ENCODE measurements at regions not wholly inside any gene's neighbourhood (a gene's known extent, or its start where the extent isn't known, plus 50 kb on each side); places are given as distances from the start of the nearest gene placed in this dataset.
"Not testable (repeated sequence)": the region's sequence is repeated elsewhere in the genome, so short reads cannot be mapped to it uniquely, and the experiment has no call there.

- Histone ChIP-seq H3K27ac (ENCODE audit: low read depth, low read length) (no peak overlapping the region), H3K4me3 (ENCODE audit: low read length) (peak overlapping the region; percentile 57), H3K9me3 (ENCODE audit: insufficient read depth, low read depth, low read length) (no peaks in the 10 kb centered on the region), H3K9ac (ENCODE audit: low read depth, low read length) (peak overlapping the region; percentile 35; the same call in 1 of the 2 replicates), H3K36me3 (ENCODE audit: insufficient read depth, low read length) (no peaks in the 10 kb centered on the region), H3K4me1 (ENCODE audit: insufficient read depth, low read length) (0 out of 2 replicates have a peak, but pooled peaks cover 3% of the 10 kb centered on the region), H3K27me3 (ENCODE audit: insufficient read depth, low read length) (peaks cover 56% of the 10 kb centered on the region)
- WGBS = 9% methylated on average over 48 of the region's 53 CpGs
These were observed 105.1 kb downstream of the ADRA2C start for GRCh38 chr4:3871181-3871852.

- Histone ChIP-seq H3K4me1 (ENCODE audit: insufficient read depth, low read length) (0 out of 2 replicates have a peak, but pooled peaks cover 3% of the 10 kb centered on the region), H3K27me3 (ENCODE audit: insufficient read depth, low read length) (peaks cover 58% of the 10 kb centered on the region), H3K27ac (ENCODE audit: low read depth, low read length) (no peak overlapping the region), H3K9me3 (ENCODE audit: insufficient read depth, low read depth, low read length) (no peaks in the 10 kb centered on the region), H3K36me3 (ENCODE audit: insufficient read depth, low read length) (no peaks in the 10 kb centered on the region), H3K4me3 (ENCODE audit: low read length) (peak overlapping the region; percentile 54), H3K9ac (ENCODE audit: low read depth, low read length) (no peak overlapping the region)
- WGBS = 18% methylated on average over 56 of the region's 59 CpGs
These were observed 106.0 kb downstream of the ADRA2C start for GRCh38 chr4:3871881-3872833.

GRCh38 chr4:3872834-3873313 lies 106.7 kb downstream of the ADRA2C start:
- H3K36me3 ChIP-seq (ENCODE audit: insufficient read depth, low read length) = no peaks in the 10 kb centered on the region
- 76% methylated on average over 17 of the region's 17 CpGs for WGBS
- H3K4me3 ChIP-seq (ENCODE audit: low read length) = peak overlapping the region; percentile 24; the same call in 1 of the 2 replicates
- peaks cover 58% of the 10 kb centered on the region for H3K27me3 ChIP-seq (ENCODE audit: insufficient read depth, low read length)
- H3K9me3 ChIP-seq (ENCODE audit: insufficient read depth, low read depth, low read length) = peaks cover 4% of the 10 kb centered on the region; the same call in 1 of the 2 replicates
- 0 out of 2 replicates have a peak, but pooled peaks cover 3% of the 10 kb centered on the region for H3K4me1 ChIP-seq (ENCODE audit: insufficient read depth, low read length)
- no peak overlapping the region for H3K9ac ChIP-seq (ENCODE audit: low read depth, low read length)
- no peak overlapping the region for H3K27ac ChIP-seq (ENCODE audit: low read depth, low read length)

GRCh38 chr4:3873408-3874027 lies 107.3 kb downstream of the ADRA2C start:
- Histone ChIP-seq H3K4me3 (ENCODE audit: low read length) (peak overlapping the region; percentile 24; the same call in 1 of the 2 replicates), H3K27me3 (ENCODE audit: insufficient read depth, low read length) (peaks cover 60% of the 10 kb centered on the region), H3K36me3 (ENCODE audit: insufficient read depth, low read length) (no peaks in the 10 kb centered on the region), H3K27ac (ENCODE audit: low read depth, low read length) (no peak overlapping the region), H3K4me1 (ENCODE audit: insufficient read depth, low read length) (0 out of 2 replicates have a peak, but pooled peaks cover 3% of the 10 kb centered on the region), H3K9ac (ENCODE audit: low read depth, low read length) (no peak overlapping the region), H3K9me3 (ENCODE audit: insufficient read depth, low read depth, low read length) (peaks cover 5% of the 10 kb centered on the region; the same call in 1 of the 2 replicates)
- WGBS = 41% methylated on average over 14 of the region's 14 CpGs

- 88% methylated on average over 15 of the region's 16 CpGs for WGBS
- Histone ChIP-seq H3K9me3 (ENCODE audit: insufficient read depth, low read depth, low read length) (peaks cover 5% of the 10 kb centered on the region; the same call in 1 of the 2 replicates), H3K4me1 (ENCODE audit: insufficient read depth, low read length) (0 out of 2 replicates have a peak, but pooled peaks cover 3% of the 10 kb centered on the region), H3K27me3 (ENCODE audit: insufficient read depth, low read length) (peaks cover 65% of the 10 kb centered on the region), H3K4me3 (ENCODE audit: low read length) (no peak overlapping the region), H3K9ac (ENCODE audit: low read depth, low read length) (no peak overlapping the region), H3K36me3 (ENCODE audit: insufficient read depth, low read length) (no peaks in the 10 kb centered on the region), H3K27ac (ENCODE audit: low read depth, low read length) (no peak overlapping the region)
These were observed 107.8 kb downstream of the ADRA2C start for GRCh38 chr4:3874028-3874415.

- no peak overlapping the region for H3K4me3 ChIP-seq (ENCODE audit: low read length)
- peaks cover 5% of the 10 kb centered on the region; the same call in 1 of the 2 replicates for H3K9me3 ChIP-seq (ENCODE audit: insufficient read depth, low read depth, low read length)
- H3K36me3 ChIP-seq (ENCODE audit: insufficient read depth, low read length) = no peaks in the 10 kb centered on the region
- no peak overlapping the region for H3K9ac ChIP-seq (ENCODE audit: low read depth, low read length)
- 0 out of 2 replicates have a peak, but pooled peaks cover 3% of the 10 kb centered on the region for H3K4me1 ChIP-seq (ENCODE audit: insufficient read depth, low read length)
- WGBS = 91% methylated on average over 11 of the region's 11 CpGs
- peaks cover 71% of the 10 kb centered on the region for H3K27me3 ChIP-seq (ENCODE audit: insufficient read depth, low read length)
- H3K27ac ChIP-seq (ENCODE audit: low read depth, low read length) = no peak overlapping the region
These were observed 108.4 kb downstream of the ADRA2C start for GRCh38 chr4:3874525-3875110.

- Histone ChIP-seq H3K9ac (ENCODE audit: low read depth, low read length) (no peak overlapping the region), H3K27ac (ENCODE audit: low read depth, low read length) (no peak overlapping the region), H3K4me1 (ENCODE audit: insufficient read depth, low read length) (peaks cover 6% of the 10 kb centered on the region; the same call in 1 of the 2 replicates), H3K4me3 (ENCODE audit: low read length) (no peak overlapping the region), H3K9me3 (ENCODE audit: insufficient read depth, low read depth, low read length) (peaks cover 5% of the 10 kb centered on the region; the same call in 1 of the 2 replicates), H3K27me3 (ENCODE audit: insufficient read depth, low read length) (peaks cover 69% of the 10 kb centered on the region), H3K36me3 (ENCODE audit: insufficient read depth, low read length) (no peaks in the 10 kb centered on the region)
- WGBS = 81% methylated on average over 4 of the region's 4 CpGs
These were observed 109.3 kb downstream of the ADRA2C start for GRCh38 chr4:3875466-3875865.

GRCh38 chr4:3876057-3876845 lies 110.1 kb downstream of the ADRA2C start:
- H3K4me3 ChIP-seq (ENCODE audit: low read length); H3K27ac ChIP-seq (ENCODE audit: low read depth, low read length); H3K4me1 ChIP-seq (ENCODE audit: insufficient read depth, low read length); H3K9me3 ChIP-seq (ENCODE audit: insufficient read depth, low read depth, low read length); H3K9ac ChIP-seq (ENCODE audit: low read depth, low read length); H3K36me3 ChIP-seq (ENCODE audit: insufficient read depth, low read length): not testable (repeated sequence)
- WGBS = 91% methylated on average over 15 of the region's 24 CpGs
- peaks cover 64% of the 10 kb centered on the region for H3K27me3 ChIP-seq (ENCODE audit: insufficient read depth, low read length)

- H3K27ac ChIP-seq (ENCODE audit: low read depth, low read length) = no peak overlapping the region
- H3K27me3 ChIP-seq (ENCODE audit: insufficient read depth, low read length) = peaks cover 55% of the 10 kb centered on the region
- H3K36me3 ChIP-seq (ENCODE audit: insufficient read depth, low read length) = no peaks in the 10 kb centered on the region
- peaks cover 5% of the 10 kb centered on the region; the same call in 1 of the 2 replicates for H3K9me3 ChIP-seq (ENCODE audit: insufficient read depth, low read depth, low read length)
- no peak overlapping the region for H3K4me3 ChIP-seq (ENCODE audit: low read length)
- peaks cover 6% of the 10 kb centered on the region; the same call in 1 of the 2 replicates for H3K4me1 ChIP-seq (ENCODE audit: insufficient read depth, low read length)
- no peak overlapping the region for H3K9ac ChIP-seq (ENCODE audit: low read depth, low read length)
These were observed 111.1 kb downstream of the ADRA2C start for GRCh38 chr4:3877236-3877635.

GRCh38 chr4:3877868-3878267 lies 111.7 kb downstream of the ADRA2C start:
- Histone ChIP-seq H3K9me3 (ENCODE audit: insufficient read depth, low read depth, low read length) (peaks cover 5% of the 10 kb centered on the region; the same call in 1 of the 2 replicates), H3K4me1 (ENCODE audit: insufficient read depth, low read length) (peaks cover 6% of the 10 kb centered on the region; the same call in 1 of the 2 replicates), H3K36me3 (ENCODE audit: insufficient read depth, low read length) (no peaks in the 10 kb centered on the region), H3K27me3 (ENCODE audit: insufficient read depth, low read length) (peaks cover 48% of the 10 kb centered on the region), H3K27ac (ENCODE audit: low read depth, low read length) (no peak overlapping the region), H3K9ac (ENCODE audit: low read depth, low read length) (no peak overlapping the region), H3K4me3 (ENCODE audit: low read length) (no peak overlapping the region)
- WGBS = 91% methylated on average over 1 of the region's 1 CpG

All from HUES64 (cell line).